HG02943 (cell line): ENCODE measurements at regions not wholly inside any gene's neighbourhood (a gene's known extent, or its start where the extent isn't known, plus 50 kb on each side); places are given as distances from the start of the nearest gene placed in this dataset.
"Not testable (repeated sequence)": the region's sequence is repeated elsewhere in the genome, so short reads cannot be mapped to it uniquely, and the experiment has no call there.

Experiments
- ATAC-seq: cut with Tn5 transposase; IDR thresholded peaks from one replicate; pipeline ENCODE4 v1.9.1; 2021; ENCODE audit warnings: mild to moderate bottlenecking, low read depth, moderate library complexity; ENCODE audit not compliant: unreplicated experiment

GRCh38 chr2:176562359-176563078 lies 293.3 kb downstream of the MTX2 start:
- no peak for ATAC-seq

DNA sequence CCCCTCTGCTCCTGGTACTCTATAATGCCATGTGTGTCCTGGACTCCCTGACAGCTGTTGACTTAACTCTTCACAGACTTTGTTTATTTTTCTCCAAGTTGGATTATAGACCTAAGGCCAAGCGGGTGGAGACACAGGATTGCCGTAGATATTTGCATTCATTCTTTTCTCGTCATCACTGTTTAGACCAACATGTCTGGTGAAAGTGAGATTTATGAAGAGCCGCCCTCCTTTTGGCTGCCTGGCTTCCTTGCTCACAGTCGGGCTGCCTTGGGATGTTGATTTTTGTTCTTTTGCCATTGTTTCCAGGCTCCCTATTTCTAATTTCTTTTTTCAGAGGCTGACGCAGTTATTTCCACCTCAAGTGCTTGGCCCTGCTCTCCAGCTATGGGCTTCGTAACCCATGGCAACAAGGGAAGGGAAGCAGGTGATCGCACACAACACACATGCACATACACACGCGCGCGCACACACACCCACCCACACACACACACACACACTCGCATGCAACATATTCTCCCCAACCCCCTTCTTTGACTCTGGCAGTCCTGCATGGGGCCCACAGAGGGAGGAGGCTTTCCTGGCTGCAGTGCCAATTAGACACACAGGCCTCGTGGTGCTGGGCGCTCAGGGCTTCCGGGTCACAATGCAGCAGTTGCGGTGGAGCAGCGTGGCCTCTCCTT lies 296.5 kb downstream of the MTX2 start:
- ATAC-seq = no peak

DNA sequence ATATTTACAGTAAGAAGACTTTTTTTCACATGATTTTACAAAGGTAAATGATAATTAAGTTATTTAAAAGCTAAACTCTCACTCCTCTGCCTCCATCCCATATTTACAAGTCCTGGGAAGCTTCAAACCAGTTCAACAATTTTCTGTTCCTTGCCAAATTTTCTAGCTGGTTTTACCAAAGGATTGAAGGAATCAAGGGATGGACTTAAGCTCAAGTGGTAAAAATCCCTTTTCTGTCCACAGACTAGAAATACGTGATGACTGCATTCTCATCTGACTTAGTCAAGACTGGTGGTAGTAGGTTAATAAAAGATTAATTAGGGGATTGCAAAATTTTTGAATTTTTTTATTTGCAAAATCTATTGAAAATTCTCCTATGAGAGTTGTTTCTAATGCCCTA lies 297.3 kb downstream of the MTX2 start:
- no peak for ATAC-seq

DNA sequence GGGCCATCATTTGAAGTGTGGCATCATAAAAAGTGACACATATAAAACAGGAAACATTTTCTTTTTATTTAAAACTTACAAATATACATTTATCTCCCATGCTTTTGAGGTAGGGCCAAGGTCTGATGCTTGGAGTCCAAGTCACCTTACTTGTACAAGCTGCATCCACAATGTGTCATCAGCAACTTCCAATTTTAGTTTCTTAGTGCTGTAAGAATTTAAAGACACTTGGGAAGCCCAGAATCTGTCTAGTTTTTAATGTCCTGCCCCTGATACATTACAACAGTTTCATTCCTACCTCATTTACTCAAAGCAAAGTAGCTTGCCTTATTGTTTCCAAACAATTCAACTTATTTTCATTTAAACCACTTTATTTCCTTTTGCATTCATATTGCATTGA lies 297.7 kb downstream of the MTX2 start:
- no peak for ATAC-seq

DNA sequence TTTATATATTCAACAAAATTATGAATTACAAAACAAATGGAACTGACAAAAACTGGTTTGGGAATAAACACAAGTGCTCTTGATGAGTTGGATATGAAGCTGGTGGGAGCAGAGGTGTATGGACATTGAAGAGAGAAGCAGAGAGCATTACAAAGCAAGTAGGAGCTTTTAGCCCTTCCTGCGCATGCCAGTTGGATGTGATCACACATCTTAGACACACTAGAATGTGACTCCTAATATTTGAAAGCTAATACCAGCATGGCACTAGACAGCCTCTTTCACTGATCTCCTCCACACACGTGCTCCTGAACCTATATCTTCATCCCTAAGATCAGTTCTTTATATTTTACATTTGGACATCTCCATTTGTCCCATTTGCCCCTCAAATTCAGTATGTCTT lies 298.1 kb downstream of the MTX2 start:
- ATAC-seq = no peak

DNA sequence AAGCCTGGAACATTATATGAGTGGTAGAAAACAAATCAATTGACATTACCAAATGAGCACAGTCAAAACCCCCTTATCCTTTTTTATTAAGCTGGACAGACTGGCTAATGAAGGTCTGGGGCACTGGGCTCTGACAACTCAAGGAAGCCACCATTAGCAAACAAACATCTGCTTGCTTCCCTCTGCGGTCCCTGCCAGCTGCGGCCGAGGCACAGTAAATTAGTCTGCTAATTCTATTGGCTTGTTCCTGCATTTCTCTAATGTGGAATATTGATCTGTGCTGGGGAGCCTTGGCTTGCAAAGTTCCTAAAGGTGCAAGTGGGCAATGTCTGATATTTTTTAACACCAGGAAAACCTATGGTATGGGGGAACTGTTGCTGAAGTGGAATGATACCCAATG lies 300.3 kb downstream of the MTX2 start:
- ATAC-seq = no peak

GRCh38 chr2:176573612-176574483 lies 304.6 kb downstream of the MTX2 start:
- ATAC-seq = no peak

- no peak for ATAC-seq
Observed at GRCh38 chr2:176574484-176575236, 305.4 kb downstream of the MTX2 start.

- no peak for ATAC-seq
Observed at GRCh38 chr2:176575237-176575744, 306.0 kb downstream of the MTX2 start.

DNA sequence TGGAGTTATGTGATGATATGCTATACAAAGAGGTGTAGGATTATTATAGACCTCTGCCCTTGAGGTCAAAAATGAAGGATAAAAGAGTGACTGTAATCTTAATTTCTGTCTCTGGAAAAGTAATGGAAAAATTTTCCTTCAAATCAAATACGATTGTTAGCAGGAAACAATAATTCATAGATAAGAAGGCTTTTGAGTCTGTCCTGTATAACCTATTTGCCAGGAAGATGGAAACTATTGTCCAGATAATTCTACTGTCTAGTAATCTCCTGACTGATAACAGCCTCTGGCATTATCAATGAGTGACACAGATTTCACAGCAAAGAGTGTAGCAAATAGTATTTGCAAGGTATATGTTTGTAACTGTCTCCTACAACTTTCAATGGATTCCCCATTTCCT lies 307.8 kb downstream of the MTX2 start:
- ATAC-seq = no peak

- ATAC-seq = not testable (repeated sequence)
Observed at GRCh38 chr2:176578292-176578691, 309.1 kb downstream of the MTX2 start.

DNA sequence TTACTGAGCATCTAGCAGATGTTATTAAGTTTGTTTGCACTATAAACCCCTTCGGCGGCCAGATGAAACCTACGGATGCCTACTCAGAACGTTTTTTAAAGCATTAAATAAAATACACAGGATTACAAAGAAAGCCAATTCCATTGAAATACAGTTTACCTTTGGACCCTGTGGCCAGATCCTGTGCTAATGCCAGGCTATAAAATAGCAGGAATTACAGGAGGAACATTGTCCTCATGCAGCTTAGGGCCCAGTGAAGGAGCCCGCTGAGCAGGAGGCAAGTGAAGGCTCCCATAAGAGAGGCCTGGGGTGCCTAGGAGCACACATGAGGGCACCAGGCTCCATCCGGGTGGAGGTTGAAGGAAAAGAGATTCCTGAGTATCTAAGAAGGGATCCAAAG lies 310.4 kb downstream of the MTX2 start:
- ATAC-seq = no peak

DNA sequence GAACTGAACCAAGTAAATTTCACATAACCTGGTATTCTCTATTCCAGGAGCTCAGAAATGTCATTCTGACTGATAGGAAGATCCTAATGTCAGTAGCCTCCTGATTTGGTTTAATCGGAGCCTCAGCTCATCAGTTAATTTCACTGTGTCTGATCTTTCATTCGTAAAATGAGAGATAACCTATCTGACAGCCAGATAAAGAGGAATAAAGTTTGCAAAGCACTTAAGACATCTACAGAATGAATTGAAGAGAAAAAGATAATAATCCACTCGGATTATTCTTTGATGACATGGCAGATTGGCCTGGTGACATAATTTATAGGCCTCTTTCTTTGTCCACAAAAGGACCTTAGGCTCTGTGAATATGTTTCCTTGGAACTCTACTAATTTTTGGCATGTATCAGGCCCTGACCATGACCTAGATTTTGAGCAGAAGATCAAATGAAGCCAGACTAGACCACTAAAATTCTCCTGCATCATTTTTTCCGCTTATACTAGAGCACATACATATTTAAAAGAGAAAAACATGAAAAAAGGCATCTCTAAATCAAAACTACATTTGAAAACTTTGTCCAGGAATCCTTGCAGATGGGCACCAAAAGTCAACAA lies 312.4 kb downstream of the MTX2 start:
- no peak for ATAC-seq

- ATAC-seq = no peak
Observed at GRCh38 chr2:176582176-176582575, 312.9 kb downstream of the MTX2 start.

GRCh38 chr2:176582990-176583481 lies 313.8 kb downstream of the MTX2 start:
- no peak for ATAC-seq

- no peak for ATAC-seq
Observed at GRCh38 chr2:176583607-176584006, 314.4 kb downstream of the MTX2 start.

DNA sequence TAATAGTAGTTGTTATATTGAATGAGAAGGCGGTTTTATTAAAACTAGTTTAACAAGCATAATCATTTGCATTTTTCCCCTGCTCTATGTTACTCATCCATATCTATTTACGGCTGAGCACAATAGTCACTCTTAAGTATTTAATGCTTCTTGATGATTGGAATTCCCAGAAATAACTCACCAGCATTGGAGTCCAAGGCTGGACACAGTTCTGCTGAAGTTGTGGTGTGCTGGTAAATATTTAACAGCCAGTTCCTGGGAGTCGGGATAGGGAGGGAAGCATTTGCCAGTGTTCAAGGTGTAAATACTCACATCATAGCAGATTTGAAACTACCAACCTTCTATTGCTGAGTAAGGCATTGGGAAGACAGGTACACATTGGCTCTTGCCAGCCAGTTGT lies 315.1 kb downstream of the MTX2 start:
- no peak for ATAC-seq

- ATAC-seq = no peak
Observed at GRCh38 chr2:176585291-176585690, 316.0 kb downstream of the MTX2 start.

DNA sequence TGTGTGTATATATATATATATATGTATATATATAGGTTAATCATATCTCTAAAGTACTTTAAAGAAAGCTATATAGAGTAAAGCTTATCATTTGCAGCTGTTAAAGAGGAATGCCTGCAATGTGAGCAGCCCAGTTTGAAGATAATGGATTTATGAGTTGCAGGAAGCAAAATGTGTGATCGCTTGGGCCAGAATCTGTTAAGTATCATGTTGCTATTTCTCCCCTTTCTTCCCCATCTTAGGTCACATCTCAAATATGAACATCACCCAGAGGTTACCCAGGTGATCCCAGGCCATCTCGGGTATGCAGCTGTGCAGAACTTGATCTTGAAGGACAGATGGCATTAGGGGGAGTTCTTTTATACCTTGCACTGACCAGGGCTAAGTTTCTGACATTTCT lies 316.5 kb downstream of the MTX2 start:
- no peak for ATAC-seq

GRCh38 chr2:176589287-176589686 lies 320.0 kb downstream of the MTX2 start:
- ATAC-seq = no peak
